HepG2 (cell line): ENCODE measurements at regions not wholly inside any gene's neighbourhood (a gene's known extent, or its start where the extent isn't known, plus 50 kb on each side); places are given as distances from the start of the nearest gene placed in this dataset.

Experiments used
- ATAC-seq: fragments of 200-7000 bp; cut with Tn5 transposase; 3 replicates; pipeline ENCODE4 v1.9.1; 2020; ENCODE audit warnings: mild to moderate bottlenecking, moderate library complexity
- BruUV-seq: library from RNA; stranded (reverse); fragments of 400-500 nt; replicated peaks from 2 replicates; lab custom pipeline; 2021; lab: Mats Ljungman, UMichigan
- CTCF ChIA-PET: fragments of 300-600 bp; formaldehyde crosslinking; extraction: SDS; loops from one replicate; lab custom pipeline; 2021; ENCODE audit warnings: low total read pairs, inconsistent platforms, low intra/inter-chr PET ratio; lab: Yijun Ruan, JAX
- POLR2A ChIA-PET: fragments of 350-600 bp; sonication (Branson Sonifier 250); formaldehyde crosslinking; loops from one replicate; lab custom pipeline; 2020; ENCODE audit warnings: antibody characterized with exemption, inconsistent platforms; lab: Yijun Ruan, JAX
- DNase-seq: peaks from one replicate; pipeline ENCODE4 v3.0.0-alpha.2; 2015; ENCODE audit warnings: low spot score
- FAIRE-seq: peaks from 3 replicates; lab custom pipeline; 2011; peaks lifted over from hg19 to GRCh38; lab: Jason Lieb, UNC
- H2AFZ ChIP-seq: one replicate; pipeline ENCODE4 v1.6.1; 2011; ENCODE audit warnings: low read length, inconsistent platforms
- H3K27ac ChIP-seq: fragments of 300-600 bp; 3 replicates; pipeline ENCODE4 v1.8.0; 2011; ENCODE audit warnings: mixed run types, mild to moderate bottlenecking, mixed read lengths, low read length, inconsistent platforms; ENCODE audit not compliant: insufficient read depth; ENCODE audit errors: extremely low read length
- H3K27me3 ChIP-seq, 2 experiments: fragments of 200-600 bp in 1 of 2; 2 replicates in 1 of 2; 3 replicates in 1 of 2; pipeline versions ENCODE4 v1.6.0 to v1.8.0; 2011; ENCODE audit warnings: low read length in 2 of 2, mild to moderate bottlenecking in 2 of 2, moderate library complexity in 2 of 2, inconsistent platforms in 1 of 2; ENCODE audit not compliant: insufficient read depth in 2 of 2, control insufficient read depth in 1 of 2
- H3K36me3 ChIP-seq, 2 experiments: fragments of 200-600 bp in 1 of 2; replicated peaks in 1 of 2; 2 replicates in 1 of 2; 3 replicates in 1 of 2; pipeline versions ENCODE4 v1.5.1 to v1.8.0; 2011; ENCODE audit warnings: low read length in 2 of 2, inconsistent platforms in 1 of 2; ENCODE audit not compliant: insufficient read depth in 2 of 2, control insufficient read depth in 1 of 2
- H3K4me1 ChIP-seq: 2 replicates; pipeline ENCODE4 v1.5.1; 2012; ENCODE audit warnings: low read length, inconsistent platforms; ENCODE audit not compliant: insufficient read depth
- H3K4me2 ChIP-seq: 2 replicates; pipeline ENCODE4 v1.6.0; 2011; ENCODE audit warnings: low read depth, low read length, inconsistent platforms
- H3K4me3 ChIP-seq, 3 experiments: fragments of 200-600 bp in 1 of 3; sonication (generic), shearing (Covaris generic) in 1 of 3; replicated peaks in 1 of 3; 2 replicates each; pipeline ENCODE4 v1.5.1; 2011 to 2016; ENCODE audit warnings: low read length in 3 of 3, inconsistent platforms in 2 of 3, low read depth in 2 of 3, mild to moderate bottlenecking in 2 of 3, control low read depth in 1 of 3, mixed read lengths in 1 of 3; ENCODE audit not compliant: insufficient read depth in 1 of 3
- H3K79me2 ChIP-seq: one replicate; pipeline ENCODE4 v1.6.1; 2011; ENCODE audit warnings: low read length, inconsistent platforms; ENCODE audit not compliant: insufficient read depth
- H3K9ac ChIP-seq: 2 replicates; pipeline ENCODE4 v1.6.0; 2011; ENCODE audit warnings: mild to moderate bottlenecking, low read depth, low read length, inconsistent platforms; ENCODE audit not compliant: insufficient read depth
- H3K9me3 ChIP-seq: 2 replicates; pipeline ENCODE4 v1.5.1; 2012; ENCODE audit warnings: mild to moderate bottlenecking, low read length
- H4K20me1 ChIP-seq: 2 replicates; pipeline ENCODE4 v1.6.0; 2011; ENCODE audit warnings: inconsistent platforms, mild to moderate bottlenecking, low read length, moderate library complexity; ENCODE audit not compliant: insufficient read depth
- E2F5 ChIP-seq: sonication (generic); formaldehyde crosslinking; conservative IDR thresholded peaks from 2 replicates; pipeline ENCODE4 v1.4.0; 2020; ENCODE audit warnings: missing genetic modification reagents
- NFE2L1 ChIP-seq: sonication (generic); formaldehyde crosslinking; IDR thresholded peaks from 2 replicates; pipeline ENCODE4 v1.4.0; 2020; ENCODE audit warnings: missing genetic modification reagents, mild to moderate bottlenecking, borderline replicate concordance
- NR2F2 ChIP-seq: IDR thresholded peaks from 2 replicates; pipeline ENCODE4 v1.6.1; 2012; ENCODE audit warnings: low read depth, inconsistent platforms, borderline replicate concordance
- RFX1 ChIP-seq: fragments of 450-650 bp; IDR thresholded peaks from 2 replicates; pipeline ENCODE4 v1.6.1; 2017
- TBP ChIP-seq: sonication (generic); formaldehyde crosslinking; IDR thresholded peaks from 2 replicates; pipeline ENCODE4 v1.5.0; 2020; ENCODE audit warnings: missing genetic modification reagents
- ZNF333 ChIP-seq: sonication (generic); formaldehyde crosslinking; IDR thresholded peaks from 2 replicates; pipeline ENCODE4 v1.4.0; 2020; ENCODE audit warnings: mild to moderate bottlenecking, missing genetic modification reagents, borderline replicate concordance
- ZNF484 ChIP-seq: sonication (generic); formaldehyde crosslinking; IDR thresholded peaks from 2 replicates; pipeline ENCODE4 v1.5.1; 2020; ENCODE audit warnings: mild to moderate bottlenecking, low read depth, missing genetic modification reagents, borderline replicate concordance
- ZNF503 ChIP-seq: sonication (generic); formaldehyde crosslinking; IDR thresholded peaks from 2 replicates; pipeline ENCODE4 v1.4.0; 2020; ENCODE audit warnings: missing genetic modification reagents
- ZNF564 ChIP-seq: sonication (generic); formaldehyde crosslinking; IDR thresholded peaks from 2 replicates; pipeline ENCODE4 v1.8.1; 2023; ENCODE audit warnings: mild to moderate bottlenecking, missing genetic modification reagents
- ZNF75D ChIP-seq: sonication (generic); formaldehyde crosslinking; IDR thresholded peaks from 2 replicates; pipeline ENCODE4 v1.8.1; 2023; ENCODE audit warnings: missing genetic modification reagents, mild to moderate bottlenecking, borderline replicate concordance
- ZNF776 ChIP-seq: sonication (generic); formaldehyde crosslinking; IDR thresholded peaks from 2 replicates; pipeline ENCODE4 v1.4.0; 2020; ENCODE audit warnings: mild to moderate bottlenecking, missing genetic modification reagents
- WGBS: methylation state at CpG from one replicate; pipeline ENCODE4 v1.1.6; 2017; ENCODE audit warnings: low lambda C conversion rate; 5-methylcytosine and 5-hydroxymethylcytosine counted together
- in situ Hi-C: cut with HindIII; loops from 2 replicates; pipeline ENCODE4 v1.10.0; 2017; ENCODE audit warnings: low pct_unique_long_range_greater_than_20kb; ENCODE audit not compliant: extremely low pct_ligation_motif_present
- intact Hi-C: fragments of 100-400 bp; cut with micrococcal nuclease; formaldehyde crosslinking; loops from one replicate; pipeline ENCODE4 v1.10.0; 2022; ENCODE audit not compliant: unreplicated experiment
- TF ChIP-seq, protein P1 (sequence below): sonication (generic); formaldehyde crosslinking; IDR thresholded peaks from 2 replicates; pipeline ENCODE4 v1.5.1; 2020; ENCODE audit warnings: mild to moderate bottlenecking, missing genetic modification reagents
- TF ChIP-seq, protein P2 (sequence below): sonication (generic); formaldehyde crosslinking; conservative IDR thresholded peaks from 2 replicates; pipeline ENCODE4 v1.4.0; 2020; ENCODE audit warnings: missing genetic modification reagents

GRCh38 chr12:28974166-28974565, 174.9 kb upstream of the FAR2 start:
- no peaks in the 10 kb centered on the region for H3K79me2 ChIP-seq
- FAIRE-seq (no peak), ATAC-seq (no peak)
- H3K4me1 ChIP-seq = no peaks in the 10 kb centered on the region
- no peak overlapping the region for H3K9ac ChIP-seq
- H3K27ac ChIP-seq = no peak overlapping the region
- no peak overlapping the region for H3K4me2 ChIP-seq
- CTCF ChIA-PET = no interaction called here
- no peak overlapping the region for H3K4me3 ChIP-seq
- POLR2A ChIA-PET = no interaction called here
- H4K20me1 ChIP-seq = no peaks in the 10 kb centered on the region
- intact Hi-C loops = no loop called here
- H3K36me3 ChIP-seq = no peaks in the 10 kb centered on the region
- BruUV-seq = no TSS peak
- no peak for TF ChIP-seq RFX1
- TF ChIP-seq ZNF503 (CRISPR knock-in tag) = no peak
- TF ChIP-seq TBP (CRISPR knock-in tag) = no peak
- TF ChIP-seq E2F5 (CRISPR knock-in tag) = no peak
- TF ChIP-seq ZNF333 (CRISPR knock-in tag) = no peak
- TF ChIP-seq NFE2L1 (CRISPR knock-in tag) = no peak
- TF ChIP-seq ZNF75D = no peak
- TF ChIP-seq ZNF564 (CRISPR knock-in tag) = no peak
- no peak for TF ChIP-seq ZNF776 (CRISPR knock-in tag)
- no peak for TF ChIP-seq ZNF484 (CRISPR knock-in tag)
- TF ChIP-seq, protein P1, sequence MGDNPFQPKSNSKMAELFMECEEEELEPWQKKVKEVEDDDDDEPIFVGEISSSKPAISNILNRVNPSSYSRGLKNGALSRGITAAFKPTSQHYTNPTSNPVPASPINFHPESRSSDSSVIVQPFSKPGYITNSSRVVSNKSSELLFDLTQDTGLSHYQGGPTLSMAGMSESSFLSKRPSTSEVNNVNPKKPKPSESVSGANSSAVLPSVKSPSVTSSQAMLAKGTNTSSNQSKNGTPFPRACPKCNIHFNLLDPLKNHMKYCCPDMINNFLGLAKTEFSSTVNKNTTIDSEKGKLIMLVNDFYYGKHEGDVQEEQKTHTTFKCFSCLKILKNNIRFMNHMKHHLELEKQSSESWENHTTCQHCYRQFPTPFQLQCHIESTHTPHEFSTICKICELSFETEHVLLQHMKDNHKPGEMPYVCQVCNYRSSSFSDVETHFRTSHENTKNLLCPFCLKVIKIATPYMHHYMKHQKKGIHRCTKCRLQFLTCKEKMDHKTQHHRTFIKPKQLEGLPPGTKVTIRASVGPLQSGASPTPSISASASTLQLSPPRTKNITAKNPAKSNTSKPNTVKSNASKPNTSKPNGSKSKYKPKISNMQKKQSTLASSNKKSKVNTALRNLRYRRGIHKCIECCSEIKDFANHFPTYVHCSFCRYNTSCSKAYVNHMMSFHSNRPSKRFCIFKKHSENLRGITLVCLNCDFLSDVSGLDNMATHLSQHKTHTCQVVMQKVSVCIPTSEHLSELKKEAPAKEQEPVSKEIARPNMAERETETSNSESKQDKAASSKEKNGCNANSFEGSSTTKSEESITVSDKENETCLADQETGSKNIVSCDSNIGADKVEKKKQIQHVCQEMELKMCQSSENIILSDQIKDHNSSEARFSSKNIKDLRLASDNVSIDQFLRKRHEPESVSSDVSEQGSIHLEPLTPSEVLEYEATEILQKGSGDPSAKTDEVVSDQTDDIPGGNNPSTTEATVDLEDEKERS (CRISPR knock-in tag) = no peak
- TF ChIP-seq, protein P2, sequence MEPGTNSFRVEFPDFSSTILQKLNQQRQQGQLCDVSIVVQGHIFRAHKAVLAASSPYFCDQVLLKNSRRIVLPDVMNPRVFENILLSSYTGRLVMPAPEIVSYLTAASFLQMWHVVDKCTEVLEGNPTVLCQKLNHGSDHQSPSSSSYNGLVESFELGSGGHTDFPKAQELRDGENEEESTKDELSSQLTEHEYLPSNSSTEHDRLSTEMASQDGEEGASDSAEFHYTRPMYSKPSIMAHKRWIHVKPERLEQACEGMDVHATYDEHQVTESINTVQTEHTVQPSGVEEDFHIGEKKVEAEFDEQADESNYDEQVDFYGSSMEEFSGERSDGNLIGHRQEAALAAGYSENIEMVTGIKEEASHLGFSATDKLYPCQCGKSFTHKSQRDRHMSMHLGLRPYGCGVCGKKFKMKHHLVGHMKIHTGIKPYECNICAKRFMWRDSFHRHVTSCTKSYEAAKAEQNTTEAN (CRISPR knock-in tag) = no peak
- no peak for TF ChIP-seq NR2F2
- TF ChIP-seq, all 625 proteins: peak for 0
- in situ Hi-C loops = no loop called here
- H2AFZ ChIP-seq = no peak overlapping the region
- no peak for DNase-seq
- H3K27me3 ChIP-seq = no peaks in the 10 kb centered on the region; a peak in 1 of 5 replicates
- WGBS = 0% methylated on average over 1 of the region's 1 CpG
- H3K9me3 ChIP-seq = no peaks in the 10 kb centered on the region
